HEK293 (cell line): ENCODE measurements at regions not wholly inside any gene's neighbourhood (a gene's known extent, or its start where the extent isn't known, plus 50 kb on each side); places are given as distances from the start of the nearest gene placed in this dataset.

Experiments
- YY1 ChIP-seq: fragments of 450-650 bp; formaldehyde crosslinking; IDR thresholded peaks from 2 replicates; pipeline ENCODE4 v1.5.1; 2018; ENCODE audit warnings: missing biosample characterization, missing genetic modification characterization
- ZBTB1 ChIP-seq: fragments of 450-650 bp; formaldehyde crosslinking; IDR thresholded peaks from 2 replicates; pipeline ENCODE4 v1.5.1; 2016; ENCODE audit warnings: missing biosample characterization, missing genetic modification characterization
- ZBTB20 ChIP-seq: fragments of 450-650 bp; formaldehyde crosslinking; IDR thresholded peaks from 2 replicates; pipeline ENCODE4 v1.5.1; 2016; ENCODE audit warnings: missing biosample characterization, missing genetic modification characterization
- ZFHX2 ChIP-seq: fragments of 450-650 bp; formaldehyde crosslinking; conservative IDR thresholded peaks from 2 replicates; pipeline ENCODE4 v1.5.1; 2016; ENCODE audit warnings: missing biosample characterization, missing genetic modification characterization
- ZNF121 ChIP-seq: fragments of 450-650 bp; formaldehyde crosslinking; IDR thresholded peaks from 2 replicates; pipeline ENCODE4 v1.5.1; 2016; ENCODE audit warnings: missing biosample characterization, missing genetic modification characterization
- ZNF146 ChIP-seq: fragments of 450-650 bp; formaldehyde crosslinking; IDR thresholded peaks from 2 replicates; pipeline ENCODE4 v1.5.1; 2016; ENCODE audit warnings: missing biosample characterization, missing genetic modification characterization
- ZNF544 ChIP-seq: fragments of 450-650 bp; formaldehyde crosslinking; IDR thresholded peaks from 2 replicates; pipeline ENCODE4 v1.5.0; 2017; ENCODE audit warnings: missing biosample characterization, missing genetic modification characterization
- ZNF785 ChIP-seq: fragments of 450-650 bp; formaldehyde crosslinking; IDR thresholded peaks from 2 replicates; pipeline ENCODE4 v1.5.1; 2016; ENCODE audit warnings: missing biosample characterization, missing genetic modification characterization
- TF ChIP-seq, protein P1 (sequence below): fragments of 450-650 bp; formaldehyde crosslinking; IDR thresholded peaks from 2 replicates; pipeline ENCODE4 v1.5.1; 2016; ENCODE audit warnings: missing biosample characterization, missing genetic modification characterization
- TF ChIP-seq, protein P2 (sequence below): fragments of 450-650 bp; IDR thresholded peaks from 2 replicates; pipeline ENCODE4 v1.5.1; 2018; ENCODE audit warnings: missing biosample characterization, mild to moderate bottlenecking, missing genetic modification characterization
- TF ChIP-seq, protein P3 (sequence below): fragments of 450-650 bp; formaldehyde crosslinking; IDR thresholded peaks from 2 replicates; pipeline ENCODE4 v1.5.1; 2016; ENCODE audit warnings: missing biosample characterization, missing genetic modification characterization
- TF ChIP-seq, protein P4 (sequence below): fragments of 450-650 bp; formaldehyde crosslinking; IDR thresholded peaks from 2 replicates; pipeline ENCODE4 v1.5.1; 2016; ENCODE audit warnings: missing biosample characterization, missing genetic modification characterization, low read depth
- TF ChIP-seq, protein P5 (sequence below): fragments of 450-650 bp; formaldehyde crosslinking; IDR thresholded peaks from 2 replicates; pipeline ENCODE4 v1.5.1; 2016; ENCODE audit warnings: missing biosample characterization, missing genetic modification characterization
- TF ChIP-seq, protein P6 (sequence below): fragments of 450-650 bp; formaldehyde crosslinking; IDR thresholded peaks from 2 replicates; pipeline ENCODE4 v1.5.1; 2016; ENCODE audit warnings: missing biosample characterization, missing genetic modification characterization

- TF ChIP-seq ZBTB1 (tag by site-specific recombination), result no peak
- TF ChIP-seq, protein P1, sequence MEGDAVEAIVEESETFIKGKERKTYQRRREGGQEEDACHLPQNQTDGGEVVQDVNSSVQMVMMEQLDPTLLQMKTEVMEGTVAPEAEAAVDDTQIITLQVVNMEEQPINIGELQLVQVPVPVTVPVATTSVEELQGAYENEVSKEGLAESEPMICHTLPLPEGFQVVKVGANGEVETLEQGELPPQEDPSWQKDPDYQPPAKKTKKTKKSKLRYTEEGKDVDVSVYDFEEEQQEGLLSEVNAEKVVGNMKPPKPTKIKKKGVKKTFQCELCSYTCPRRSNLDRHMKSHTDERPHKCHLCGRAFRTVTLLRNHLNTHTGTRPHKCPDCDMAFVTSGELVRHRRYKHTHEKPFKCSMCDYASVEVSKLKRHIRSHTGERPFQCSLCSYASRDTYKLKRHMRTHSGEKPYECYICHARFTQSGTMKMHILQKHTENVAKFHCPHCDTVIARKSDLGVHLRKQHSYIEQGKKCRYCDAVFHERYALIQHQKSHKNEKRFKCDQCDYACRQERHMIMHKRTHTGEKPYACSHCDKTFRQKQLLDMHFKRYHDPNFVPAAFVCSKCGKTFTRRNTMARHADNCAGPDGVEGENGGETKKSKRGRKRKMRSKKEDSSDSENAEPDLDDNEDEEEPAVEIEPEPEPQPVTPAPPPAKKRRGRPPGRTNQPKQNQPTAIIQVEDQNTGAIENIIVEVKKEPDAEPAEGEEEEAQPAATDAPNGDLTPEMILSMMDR (tag by site-specific recombination), result no peak
- no peak for TF ChIP-seq YY1 (tag by site-specific recombination)
- no peak for TF ChIP-seq ZNF121 (tag by site-specific recombination)
- TF ChIP-seq, protein P2, sequence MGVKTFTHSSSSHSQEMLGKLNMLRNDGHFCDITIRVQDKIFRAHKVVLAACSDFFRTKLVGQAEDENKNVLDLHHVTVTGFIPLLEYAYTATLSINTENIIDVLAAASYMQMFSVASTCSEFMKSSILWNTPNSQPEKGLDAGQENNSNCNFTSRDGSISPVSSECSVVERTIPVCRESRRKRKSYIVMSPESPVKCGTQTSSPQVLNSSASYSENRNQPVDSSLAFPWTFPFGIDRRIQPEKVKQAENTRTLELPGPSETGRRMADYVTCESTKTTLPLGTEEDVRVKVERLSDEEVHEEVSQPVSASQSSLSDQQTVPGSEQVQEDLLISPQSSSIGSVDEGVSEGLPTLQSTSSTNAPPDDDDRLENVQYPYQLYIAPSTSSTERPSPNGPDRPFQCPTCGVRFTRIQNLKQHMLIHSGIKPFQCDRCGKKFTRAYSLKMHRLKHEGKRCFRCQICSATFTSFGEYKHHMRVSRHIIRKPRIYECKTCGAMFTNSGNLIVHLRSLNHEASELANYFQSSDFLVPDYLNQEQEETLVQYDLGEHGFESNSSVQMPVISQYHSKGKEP, result no peak
- TF ChIP-seq, protein P3, sequence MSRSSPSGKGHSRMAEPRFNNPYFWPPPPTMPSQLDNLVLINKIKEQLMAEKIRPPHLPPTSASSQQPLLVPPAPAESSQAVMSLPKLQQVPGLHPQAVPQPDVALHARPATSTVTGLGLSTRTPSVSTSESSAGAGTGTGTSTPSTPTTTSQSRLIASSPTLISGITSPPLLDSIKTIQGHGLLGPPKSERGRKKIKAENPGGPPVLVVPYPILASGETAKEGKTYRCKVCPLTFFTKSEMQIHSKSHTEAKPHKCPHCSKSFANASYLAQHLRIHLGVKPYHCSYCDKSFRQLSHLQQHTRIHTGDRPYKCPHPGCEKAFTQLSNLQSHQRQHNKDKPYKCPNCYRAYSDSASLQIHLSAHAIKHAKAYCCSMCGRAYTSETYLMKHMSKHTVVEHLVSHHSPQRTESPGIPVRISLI (tag by site-specific recombination), result no peak
- TF ChIP-seq, protein P4, sequence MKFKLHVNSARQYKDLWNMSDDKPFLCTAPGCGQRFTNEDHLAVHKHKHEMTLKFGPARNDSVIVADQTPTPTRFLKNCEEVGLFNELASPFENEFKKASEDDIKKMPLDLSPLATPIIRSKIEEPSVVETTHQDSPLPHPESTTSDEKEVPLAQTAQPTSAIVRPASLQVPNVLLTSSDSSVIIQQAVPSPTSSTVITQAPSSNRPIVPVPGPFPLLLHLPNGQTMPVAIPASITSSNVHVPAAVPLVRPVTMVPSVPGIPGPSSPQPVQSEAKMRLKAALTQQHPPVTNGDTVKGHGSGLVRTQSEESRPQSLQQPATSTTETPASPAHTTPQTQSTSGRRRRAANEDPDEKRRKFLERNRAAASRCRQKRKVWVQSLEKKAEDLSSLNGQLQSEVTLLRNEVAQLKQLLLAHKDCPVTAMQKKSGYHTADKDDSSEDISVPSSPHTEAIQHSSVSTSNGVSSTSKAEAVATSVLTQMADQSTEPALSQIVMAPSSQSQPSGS (tag by site-specific recombination), result no peak
- TF ChIP-seq, protein P5, sequence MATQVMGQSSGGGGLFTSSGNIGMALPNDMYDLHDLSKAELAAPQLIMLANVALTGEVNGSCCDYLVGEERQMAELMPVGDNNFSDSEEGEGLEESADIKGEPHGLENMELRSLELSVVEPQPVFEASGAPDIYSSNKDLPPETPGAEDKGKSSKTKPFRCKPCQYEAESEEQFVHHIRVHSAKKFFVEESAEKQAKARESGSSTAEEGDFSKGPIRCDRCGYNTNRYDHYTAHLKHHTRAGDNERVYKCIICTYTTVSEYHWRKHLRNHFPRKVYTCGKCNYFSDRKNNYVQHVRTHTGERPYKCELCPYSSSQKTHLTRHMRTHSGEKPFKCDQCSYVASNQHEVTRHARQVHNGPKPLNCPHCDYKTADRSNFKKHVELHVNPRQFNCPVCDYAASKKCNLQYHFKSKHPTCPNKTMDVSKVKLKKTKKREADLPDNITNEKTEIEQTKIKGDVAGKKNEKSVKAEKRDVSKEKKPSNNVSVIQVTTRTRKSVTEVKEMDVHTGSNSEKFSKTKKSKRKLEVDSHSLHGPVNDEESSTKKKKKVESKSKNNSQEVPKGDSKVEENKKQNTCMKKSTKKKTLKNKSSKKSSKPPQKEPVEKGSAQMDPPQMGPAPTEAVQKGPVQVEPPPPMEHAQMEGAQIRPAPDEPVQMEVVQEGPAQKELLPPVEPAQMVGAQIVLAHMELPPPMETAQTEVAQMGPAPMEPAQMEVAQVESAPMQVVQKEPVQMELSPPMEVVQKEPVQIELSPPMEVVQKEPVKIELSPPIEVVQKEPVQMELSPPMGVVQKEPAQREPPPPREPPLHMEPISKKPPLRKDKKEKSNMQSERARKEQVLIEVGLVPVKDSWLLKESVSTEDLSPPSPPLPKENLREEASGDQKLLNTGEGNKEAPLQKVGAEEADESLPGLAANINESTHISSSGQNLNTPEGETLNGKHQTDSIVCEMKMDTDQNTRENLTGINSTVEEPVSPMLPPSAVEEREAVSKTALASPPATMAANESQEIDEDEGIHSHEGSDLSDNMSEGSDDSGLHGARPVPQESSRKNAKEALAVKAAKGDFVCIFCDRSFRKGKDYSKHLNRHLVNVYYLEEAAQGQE (tag by site-specific recombination), result no peak
- TF ChIP-seq ZFHX2 (tag by site-specific recombination), result no peak
- TF ChIP-seq, protein P6, sequence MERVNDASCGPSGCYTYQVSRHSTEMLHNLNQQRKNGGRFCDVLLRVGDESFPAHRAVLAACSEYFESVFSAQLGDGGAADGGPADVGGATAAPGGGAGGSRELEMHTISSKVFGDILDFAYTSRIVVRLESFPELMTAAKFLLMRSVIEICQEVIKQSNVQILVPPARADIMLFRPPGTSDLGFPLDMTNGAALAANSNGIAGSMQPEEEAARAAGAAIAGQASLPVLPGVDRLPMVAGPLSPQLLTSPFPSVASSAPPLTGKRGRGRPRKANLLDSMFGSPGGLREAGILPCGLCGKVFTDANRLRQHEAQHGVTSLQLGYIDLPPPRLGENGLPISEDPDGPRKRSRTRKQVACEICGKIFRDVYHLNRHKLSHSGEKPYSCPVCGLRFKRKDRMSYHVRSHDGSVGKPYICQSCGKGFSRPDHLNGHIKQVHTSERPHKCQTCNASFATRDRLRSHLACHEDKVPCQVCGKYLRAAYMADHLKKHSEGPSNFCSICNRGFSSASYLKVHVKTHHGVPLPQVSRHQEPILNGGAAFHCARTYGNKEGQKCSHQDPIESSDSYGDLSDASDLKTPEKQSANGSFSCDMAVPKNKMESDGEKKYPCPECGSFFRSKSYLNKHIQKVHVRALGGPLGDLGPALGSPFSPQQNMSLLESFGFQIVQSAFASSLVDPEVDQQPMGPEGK (tag by site-specific recombination), result no peak
- TF ChIP-seq ZNF785 (tag by site-specific recombination), result no peak
- TF ChIP-seq ZNF146 (tag by site-specific recombination), result no peak
- TF ChIP-seq ZBTB20, result no peak
- no peak for TF ChIP-seq ZNF544 (tag by site-specific recombination)
Observed at GRCh38 chr18:78487649-78488048, 492.0 kb upstream of the SALL3 start.
